Fibroblast of pulmonary artery (primary cell): ENCODE measurements at regions not wholly inside any gene's neighbourhood (a gene's known extent, or its start where the extent isn't known, plus 50 kb on each side); places are given as distances from the start of the nearest gene placed in this dataset.

Experiments
- DNase-seq: peaks from one replicate; pipeline ENCODE4 v3.0.0-alpha.2; 2010; ENCODE audit warnings: low read depth
- H3K4me3 ChIP-seq: replicated peaks from 2 replicates; pipeline ENCODE4 v1.5.1; 2011; ENCODE audit warnings: low read depth, mild to moderate bottlenecking, control low read depth, low read length, moderate library complexity
- CTCF ChIP-seq: IDR thresholded peaks from 2 replicates; pipeline ENCODE4 v1.5.1; 2011; ENCODE audit warnings: mild to moderate bottlenecking, control low read depth, low read length, inconsistent platforms; ENCODE audit errors: missing control alignments

GRCh38 chr16:10332775-10333174 lies 53.1 kb upstream of the ATF7IP2 start:
- H3K4me3 ChIP-seq: no peak overlapping the region
- DNase-seq: no peak
- no peak for TF ChIP-seq CTCF

DNA sequence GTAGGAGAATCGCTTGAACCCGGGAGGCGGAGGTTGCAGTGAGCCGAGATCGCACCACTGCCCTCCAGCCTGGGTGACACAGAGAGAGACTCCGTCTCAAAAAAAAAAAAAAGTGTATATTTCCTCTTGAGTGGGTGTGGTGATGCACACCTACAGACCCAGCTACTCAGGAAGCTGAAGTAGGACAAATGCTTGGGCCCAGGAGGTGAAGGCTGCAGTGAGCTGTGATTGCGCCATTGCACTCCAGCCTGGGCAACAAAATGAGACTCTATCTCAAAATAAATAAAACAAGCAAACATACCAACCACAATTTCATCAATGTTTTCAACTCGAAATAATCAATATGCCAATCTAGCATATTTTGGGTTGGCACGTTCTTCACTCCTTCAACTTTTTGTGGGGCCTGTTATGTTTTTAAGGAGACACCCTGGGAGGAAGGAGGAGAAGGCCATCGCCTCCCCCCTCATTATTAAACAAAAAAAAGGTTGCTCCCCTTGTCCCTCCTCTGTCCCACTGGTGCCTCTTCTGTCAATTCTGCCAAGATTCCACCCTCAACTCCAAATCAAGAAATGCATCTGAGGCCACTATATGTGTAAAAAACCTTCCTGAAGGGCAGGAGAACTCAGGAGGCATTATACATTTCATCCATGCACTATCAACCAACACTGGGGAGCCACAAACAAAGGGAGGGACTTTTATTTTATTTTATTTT lies 52.4 kb upstream of the ATF7IP2 start:
- no peak overlapping the region for H3K4me3 ChIP-seq
- DNase-seq: no peak
- TF ChIP-seq CTCF: no peak

GRCh38 chr16:10335681-10336080 lies 50.2 kb upstream of the ATF7IP2 start:
- no peak for TF ChIP-seq CTCF
- DNase-seq: no peak
- no peak overlapping the region for H3K4me3 ChIP-seq
